Endodermal cell (in vitro differentiated cells): ENCODE measurements at regions not wholly inside any gene's neighbourhood (a gene's known extent, or its start where the extent isn't known, plus 50 kb on each side); places are given as distances from the start of the nearest gene placed in this dataset.

Source experiments
- DNase-seq: peaks from one replicate; pipeline ENCODE4 v3.0.0-alpha.2; 2017
- H3K27ac ChIP-seq: 2 replicates; pipeline ENCODE4 v1.5.1; 2013; ENCODE audit warnings: mild to moderate bottlenecking, low read depth, low read length, moderate library complexity
- H3K27me3 ChIP-seq: 2 replicates; pipeline ENCODE4 v1.6.1; 2013; ENCODE audit warnings: mild to moderate bottlenecking, low read length, moderate library complexity; ENCODE audit not compliant: insufficient read depth, control insufficient read depth, poor library complexity, severe bottlenecking
- H3K36me3 ChIP-seq: 2 replicates; pipeline ENCODE4 v1.7.0; 2013; ENCODE audit warnings: mild to moderate bottlenecking, low read length, moderate library complexity; ENCODE audit not compliant: control insufficient read depth, insufficient read depth
- H3K4me1 ChIP-seq: one replicate; pipeline ENCODE4 v1.7.0; 2013; ENCODE audit warnings: low read length; ENCODE audit not compliant: control insufficient read depth, insufficient read depth
- H3K4me3 ChIP-seq: 2 replicates; pipeline ENCODE4 v1.5.1; 2013; ENCODE audit warnings: mild to moderate bottlenecking, low read length, moderate library complexity
- H3K9ac ChIP-seq: 2 replicates; pipeline ENCODE4 v1.6.1; 2013; ENCODE audit warnings: mild to moderate bottlenecking, low read length, moderate library complexity; ENCODE audit not compliant: poor library complexity, severe bottlenecking; ENCODE audit errors: extremely low read depth
- H3K9me3 ChIP-seq: 2 replicates; pipeline ENCODE4 v1.6.1; 2013; ENCODE audit warnings: mild to moderate bottlenecking, low read length, moderate library complexity; ENCODE audit not compliant: control insufficient read depth
- H3K27ac Mint-ChIP-seq: 2 replicates; pipeline ENCODE4 v1.8.0; 2020; ENCODE audit warnings: mixed read lengths
- H3K27me3 Mint-ChIP-seq: 2 replicates; pipeline ENCODE4 v1.8.0; 2021; ENCODE audit warnings: mild to moderate bottlenecking, mixed read lengths; ENCODE audit not compliant: insufficient read depth
- H3K36me3 Mint-ChIP-seq: 2 replicates; pipeline ENCODE4 v1.8.0; 2020; ENCODE audit warnings: low read depth, mixed read lengths
- H3K4me1 Mint-ChIP-seq: 2 replicates; pipeline ENCODE4 v1.8.0; 2020; ENCODE audit warnings: mixed read lengths
- H3K4me3 Mint-ChIP-seq: 2 replicates; pipeline ENCODE4 v1.8.0; 2020; ENCODE audit warnings: mild to moderate bottlenecking, moderate library complexity, mixed read lengths
- H3K9me3 Mint-ChIP-seq: 2 replicates; pipeline ENCODE4 v1.8.0; 2020; ENCODE audit warnings: mild to moderate bottlenecking, mixed read lengths
- CTCF ChIP-seq: fragments of 200-600 bp; sonication (generic); conservative IDR thresholded peaks from 2 replicates; pipeline ENCODE4 v1.5.0; 2021; ENCODE audit warnings: antibody characterized with exemption, mild to moderate bottlenecking
- WGBS, 2 experiments: methylation state at CpG; one replicate each; pipeline versions ENCODE4 v1.1.5 to v1.1.7; 2013; ENCODE audit warnings: missing lambda C conversion rate in 2 of 2, mixed read lengths in 1 of 2; ENCODE audit not compliant: insufficient coverage in 1 of 2, insufficient read length in 1 of 2; 5-methylcytosine and 5-hydroxymethylcytosine counted together

GRCh38 chr20:40634891-40635290 lies 54.1 kb downstream of the MAFB start:
- Mint-ChIP-seq H3K4me1 (peaks cover 7% of the 10 kb centered on the region), H3K27me3 (peaks cover 2% of the 10 kb centered on the region), H3K27ac (no peak overlapping the region), H3K4me3 (no peak overlapping the region), H3K9me3 (no peaks in the 10 kb centered on the region), H3K36me3 (no peaks in the 10 kb centered on the region)
- no peak for TF ChIP-seq CTCF
- Histone ChIP-seq H3K36me3 (no peaks in the 10 kb centered on the region), H3K27me3 (peaks cover 7% of the 10 kb centered on the region), H3K27ac (no peak overlapping the region), H3K9ac (no peak overlapping the region), H3K4me1 (no peaks in the 10 kb centered on the region), H3K4me3 (no peak overlapping the region), H3K9me3 (no peaks in the 10 kb centered on the region)
- DNase-seq = no peak
- whole genome bisulfite sequencing, 2 experiments = 94 to 97% methylated on average over 3 of the region's 3 CpGs

- H3K4me3 Mint-ChIP-seq = no peak overlapping the region
- H3K9me3 Mint-ChIP-seq = no peaks in the 10 kb centered on the region
- TF ChIP-seq CTCF = no peak
- H3K27ac ChIP-seq = no peak overlapping the region
- WGBS, 2 experiments = 85 to 98% methylated on average over 5 of the region's 5 CpGs
- no peaks in the 10 kb centered on the region for H3K4me1 ChIP-seq
- H3K27me3 ChIP-seq = no peaks in the 10 kb centered on the region
- peaks cover 9% of the 10 kb centered on the region for H3K4me1 Mint-ChIP-seq
- peaks cover 2% of the 10 kb centered on the region for H3K27me3 Mint-ChIP-seq
- H3K9me3 ChIP-seq = no peaks in the 10 kb centered on the region
- no peak overlapping the region for H3K27ac Mint-ChIP-seq
- no peak overlapping the region for H3K9ac ChIP-seq
- DNase-seq = no peak
- no peaks in the 10 kb centered on the region for H3K36me3 Mint-ChIP-seq
- H3K36me3 ChIP-seq = no peaks in the 10 kb centered on the region
- no peak overlapping the region for H3K4me3 ChIP-seq
Measured at GRCh38 chr20:40633123-40633850, 55.7 kb downstream of the MAFB start.

- H3K9me3 ChIP-seq = no peaks in the 10 kb centered on the region
- H3K4me1 ChIP-seq = no peaks in the 10 kb centered on the region
- no peak for TF ChIP-seq CTCF
- no peak overlapping the region for H3K9ac ChIP-seq
- Mint-ChIP-seq H3K4me3 (no peak overlapping the region), H3K27ac (no peak overlapping the region), H3K9me3 (no peaks in the 10 kb centered on the region), H3K36me3 (no peaks in the 10 kb centered on the region), H3K27me3 (peaks cover 2% of the 10 kb centered on the region), H3K4me1 (peaks cover 9% of the 10 kb centered on the region)
- no peak overlapping the region for H3K4me3 ChIP-seq
- H3K27ac ChIP-seq = no peak overlapping the region
- WGBS, 2 experiments = 93 to 94% methylated on average over 7 to 10 of the region's 10 CpGs
- no peak for DNase-seq
- H3K27me3 ChIP-seq = no peaks in the 10 kb centered on the region
- no peaks in the 10 kb centered on the region for H3K36me3 ChIP-seq
Measured at GRCh38 chr20:40632346-40632976, 56.6 kb downstream of the MAFB start.
